GM21825 (cell line): ENCODE measurements at regions not wholly inside any gene's neighbourhood (a gene's known extent, or its start where the extent isn't known, plus 50 kb on each side); places are given as distances from the start of the nearest gene placed in this dataset.

Experiments
- ATAC-seq: cut with Tn5 transposase; IDR thresholded peaks from one replicate; pipeline ENCODE4 v1.9.1; 2021; ENCODE audit warnings: mild to moderate bottlenecking, moderate library complexity; ENCODE audit not compliant: unreplicated experiment

- ATAC-seq = no peak
These were observed 347.0 kb downstream of the BTBD3 start for GRCh38 chr20:12264711-12265110.

DNA sequence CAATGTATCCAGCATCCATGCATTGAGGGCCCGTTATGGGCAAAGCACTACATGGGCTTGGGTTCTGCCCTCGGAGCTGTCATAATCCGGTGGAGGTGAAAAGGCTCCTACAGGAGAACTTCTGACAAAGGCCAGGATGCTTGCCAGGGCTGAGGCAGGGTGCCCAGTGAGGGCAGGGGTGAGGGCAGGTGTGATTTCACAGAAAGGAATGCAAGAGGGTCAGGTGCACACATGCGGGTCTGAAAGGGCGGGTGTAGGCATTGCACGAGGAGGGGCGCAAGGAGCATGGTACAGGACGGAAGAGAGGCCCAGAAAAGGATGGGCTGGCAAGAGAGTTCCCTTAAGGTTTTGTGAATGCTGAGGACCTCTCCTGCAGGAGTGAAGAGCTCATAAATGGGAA is 348.0 kb downstream of the BTBD3 start:
- no peak for ATAC-seq

- ATAC-seq = no peak
These were observed 351.9 kb downstream of the BTBD3 start for GRCh38 chr20:12269579-12269978.

GRCh38 chr20:12270863-12271262 is 353.2 kb downstream of the BTBD3 start:
- ATAC-seq = no peak

GRCh38 chr20:12276011-12276673 is 358.4 kb downstream of the BTBD3 start:
- no peak for ATAC-seq

DNA sequence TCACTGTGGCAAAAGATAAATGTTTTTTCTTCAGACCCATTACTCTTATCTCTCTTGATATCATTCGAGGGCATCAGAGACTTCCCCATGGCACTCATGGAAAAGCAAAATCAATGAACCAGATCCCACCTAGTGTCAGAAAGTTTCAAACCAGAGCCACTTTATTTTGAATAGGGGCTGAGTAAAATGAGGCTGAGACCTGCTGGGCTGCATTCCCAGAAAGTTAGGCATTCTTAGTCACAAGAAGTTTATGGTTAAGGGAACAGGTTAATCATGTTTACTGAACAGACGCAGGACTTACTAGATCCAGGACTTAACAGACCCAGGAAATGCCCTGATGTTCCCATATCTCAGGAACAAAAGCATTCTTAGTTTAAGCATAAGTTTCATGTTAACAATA is 369.9 kb downstream of the BTBD3 start:
- ATAC-seq = no peak

- ATAC-seq = no peak
These were observed 371.8 kb downstream of the BTBD3 start for GRCh38 chr20:12289465-12289864.

DNA sequence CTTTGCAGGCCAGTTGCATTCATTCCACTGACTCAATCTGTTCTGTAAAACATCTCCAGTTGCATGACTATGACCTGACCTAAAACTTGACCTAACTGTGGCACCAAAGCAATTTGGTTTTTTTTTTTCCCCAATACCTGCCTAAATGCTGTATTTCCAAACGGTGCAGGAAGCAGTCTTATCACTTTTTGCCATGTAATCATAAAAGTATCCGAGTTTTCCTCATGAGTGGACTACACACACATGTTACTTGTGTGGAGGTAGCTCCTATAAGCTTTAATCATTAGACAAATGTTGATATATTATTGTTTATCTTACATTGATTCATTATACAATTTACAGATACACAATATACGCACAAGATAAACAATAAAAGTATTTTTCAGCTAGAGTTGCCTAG is 373.7 kb downstream of the BTBD3 start:
- ATAC-seq = no peak

GRCh38 chr20:12293900-12294299 is 376.2 kb downstream of the BTBD3 start:
- no peak for ATAC-seq

GRCh38 chr20:12294678-12295077 is 377.0 kb downstream of the BTBD3 start:
- ATAC-seq = no peak

- ATAC-seq = no peak
These were observed 387.7 kb downstream of the BTBD3 start for GRCh38 chr20:12305188-12305950.

DNA sequence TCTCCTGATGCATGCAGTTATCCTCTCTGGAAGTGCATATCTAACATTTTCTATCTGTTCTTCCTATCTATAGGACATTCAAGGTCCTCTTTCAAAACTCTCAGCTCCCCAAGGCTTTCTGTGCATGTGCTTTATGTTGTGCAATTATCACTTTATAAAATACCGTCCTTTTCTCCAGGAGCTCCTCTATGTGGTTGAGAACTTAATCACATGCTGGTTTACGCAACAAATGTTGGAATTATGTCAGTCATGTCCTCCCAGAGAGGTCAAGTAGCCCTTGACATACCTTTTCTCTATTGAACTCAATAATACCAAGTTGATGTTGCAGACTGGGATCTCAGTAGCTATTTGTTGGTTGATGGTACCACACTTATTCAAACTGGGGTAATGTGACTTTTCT is 388.4 kb downstream of the BTBD3 start:
- no peak for ATAC-seq

DNA sequence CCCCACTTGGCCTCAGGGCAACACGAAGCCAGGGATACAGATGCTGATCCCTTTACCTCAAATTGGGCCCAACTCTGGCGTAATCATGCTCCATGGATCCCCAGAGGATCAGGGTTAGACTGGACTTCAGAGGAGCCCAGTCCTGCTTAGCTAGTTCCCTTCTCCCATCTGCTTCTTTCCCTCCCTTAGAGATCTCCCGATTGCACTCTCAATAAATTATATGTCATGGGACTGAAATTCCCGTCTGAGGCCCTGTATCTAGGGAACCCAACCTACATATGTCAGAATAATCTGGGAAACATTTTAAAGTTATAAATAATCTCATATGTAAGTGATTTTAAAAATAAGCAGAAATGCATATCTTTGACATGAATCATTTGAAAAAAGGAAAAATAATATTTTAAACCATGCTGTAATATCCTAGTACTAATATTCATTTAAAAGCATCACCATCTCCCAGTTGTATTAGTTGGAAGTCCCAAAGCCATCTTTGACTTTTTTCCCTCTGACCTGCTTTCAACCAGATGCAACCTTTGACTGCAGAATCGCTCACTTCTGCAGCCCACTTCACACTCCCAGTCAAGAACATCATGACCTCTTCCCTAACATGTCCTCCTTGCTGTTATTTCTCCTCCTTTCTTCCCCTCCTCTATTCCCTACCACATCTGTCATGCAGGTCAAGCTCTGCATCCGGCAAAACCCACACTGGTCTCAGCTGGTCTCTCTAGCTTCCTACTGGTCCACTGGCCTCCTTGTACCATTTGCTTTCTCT is 393.6 kb downstream of the BTBD3 start:
- no peak for ATAC-seq

DNA sequence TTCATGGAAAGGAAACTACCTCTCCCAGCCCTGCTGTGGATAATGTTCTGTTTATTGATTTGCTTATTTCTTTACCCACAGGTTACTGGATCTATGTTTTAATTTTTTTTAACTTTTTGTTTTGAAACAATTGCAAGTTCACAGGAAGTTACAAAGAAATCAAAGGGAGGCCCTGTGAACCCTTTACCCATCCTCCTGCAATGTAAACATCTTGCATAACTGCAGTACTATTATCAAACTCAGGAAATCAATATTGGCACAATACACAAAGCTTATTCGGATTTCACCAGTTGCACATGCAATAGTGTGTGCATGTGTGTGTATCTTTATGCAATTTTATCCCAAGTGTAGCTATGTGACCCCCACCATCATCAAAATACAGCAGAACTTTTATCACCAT is 398.0 kb downstream of the BTBD3 start:
- no peak for ATAC-seq

DNA sequence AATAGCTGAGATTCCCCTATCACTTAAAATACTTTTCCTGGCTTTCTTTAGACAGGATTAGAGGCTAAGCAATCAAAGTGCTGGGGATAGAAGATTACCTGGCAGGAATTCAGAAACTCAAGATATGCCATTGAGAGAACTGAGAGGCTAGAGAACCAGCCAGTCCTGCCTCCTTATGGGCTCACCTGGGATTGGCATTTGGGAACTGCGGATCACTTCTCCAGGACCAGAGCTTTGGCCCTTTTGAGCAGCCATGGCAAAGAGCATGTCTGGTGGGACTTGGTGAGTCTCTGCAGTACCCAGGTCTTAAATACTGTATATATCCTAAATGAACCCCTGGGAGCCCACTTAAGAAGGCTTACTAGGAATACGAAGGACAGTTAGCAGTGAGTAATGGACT is 399.1 kb downstream of the BTBD3 start:
- ATAC-seq = no peak

GRCh38 chr20:12317433-12317832 is 399.7 kb downstream of the BTBD3 start:
- no peak for ATAC-seq

DNA sequence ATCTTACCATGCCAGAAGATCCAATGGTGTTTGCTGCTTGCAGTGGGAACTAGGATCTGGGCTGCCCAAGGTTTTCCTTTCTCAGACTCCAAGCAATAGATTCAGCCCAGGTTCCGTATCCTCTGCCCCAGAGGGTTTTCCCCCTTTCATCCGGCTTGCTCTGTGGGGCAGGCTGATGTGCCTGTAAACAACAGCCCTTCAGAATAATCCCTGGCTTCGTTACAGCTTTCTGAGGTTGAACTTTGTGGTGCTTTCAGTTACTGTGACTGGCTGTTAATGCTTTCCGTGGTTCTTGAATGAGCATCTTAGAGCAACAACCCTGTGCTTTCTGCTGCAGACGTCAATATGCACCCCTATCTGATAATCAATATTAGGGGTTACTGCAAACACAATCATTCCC is 400.4 kb downstream of the BTBD3 start:
- no peak for ATAC-seq

- no peak for ATAC-seq
These were observed 404.0 kb downstream of the BTBD3 start for GRCh38 chr20:12321736-12322135.

DNA sequence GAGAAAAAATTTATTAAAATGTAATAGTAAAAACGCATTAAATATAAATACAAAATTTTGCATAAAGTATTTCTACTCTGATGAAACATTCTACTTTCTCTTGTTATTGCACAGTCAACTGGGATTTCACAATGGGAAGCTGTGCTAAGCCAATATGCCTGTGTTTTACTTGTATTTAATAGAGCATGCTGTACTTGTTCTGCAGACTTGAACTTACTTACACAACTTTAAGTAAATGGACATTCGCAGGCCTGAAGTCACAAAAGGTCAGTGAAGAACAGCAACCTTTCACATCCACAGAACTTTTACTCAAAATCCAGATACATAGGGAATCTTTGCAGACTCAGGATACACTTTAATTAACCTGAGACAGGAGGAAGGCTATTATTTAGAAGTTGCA is 409.5 kb downstream of the BTBD3 start:
- ATAC-seq = no peak

- no peak for ATAC-seq
These were observed 413.5 kb downstream of the BTBD3 start for GRCh38 chr20:12331236-12331635.

DNA sequence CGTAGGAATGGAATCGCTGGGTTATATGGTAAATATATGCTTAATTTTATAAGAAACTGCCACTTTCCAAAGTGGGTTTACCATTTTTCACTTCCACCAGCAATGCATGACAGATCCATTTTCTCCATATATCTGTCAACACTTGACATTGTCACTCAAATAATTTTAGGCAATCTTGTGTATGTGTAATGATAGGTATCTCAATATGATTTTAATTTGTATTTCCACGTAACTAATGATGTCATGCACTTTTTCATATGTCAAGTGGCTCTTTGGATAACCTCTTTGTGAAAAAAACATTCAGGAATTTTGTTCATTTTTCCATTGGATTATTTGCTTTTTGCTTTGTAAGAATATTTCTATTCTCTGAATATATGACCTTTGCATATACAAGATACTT is 419.9 kb downstream of the BTBD3 start:
- ATAC-seq = no peak

DNA sequence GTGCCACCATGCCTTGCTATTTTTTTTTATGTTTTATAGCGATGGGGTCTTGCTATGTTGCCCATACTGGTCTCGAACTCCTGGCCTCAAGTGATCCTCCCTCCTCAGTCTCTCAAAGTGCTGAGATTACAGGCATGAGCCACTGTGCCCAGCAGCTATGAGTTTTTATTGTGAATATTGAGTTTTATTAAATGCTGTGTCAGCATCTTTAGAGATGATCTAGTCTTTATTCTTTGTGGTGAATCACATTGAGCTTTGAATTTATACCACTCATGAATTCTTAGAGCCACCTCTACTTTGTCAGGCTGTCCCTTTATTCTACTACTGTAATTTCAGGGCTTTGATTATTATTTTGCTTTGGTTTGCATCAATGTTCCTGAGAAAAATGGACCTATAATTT is 428.3 kb downstream of the BTBD3 start:
- no peak for ATAC-seq
